Upper lobe of left lung (tissue), 4 donors: ENCODE measurements at regions not wholly inside any gene's neighbourhood (a gene's known extent, or its start where the extent isn't known, plus 50 kb on each side); places are given as distances from the start of the nearest gene placed in this dataset.

ENCODE experiments used
- CTCF ChIP-seq, 6 experiments: fragments of 450-650 bp in 4 of 6; fragments of 200-600 bp in 2 of 6; sonication (generic) in 2 of 6; IDR thresholded peaks; one replicate each; pipeline ENCODE4 v1.5.1; 2016 to 2019; ENCODE audit warnings: antibody characterized with exemption in 6 of 6
- EP300 ChIP-seq, 4 donors: sonication (generic); formaldehyde crosslinking; IDR thresholded peaks; one replicate each; pipeline ENCODE4 v1.5.1; 2017; ENCODE audit warnings: antibody characterized with exemption in 4 of 4, control low read depth in 2 of 4
- POLR2A ChIP-seq, 4 donors: fragments of 450-650 bp; IDR thresholded peaks; one replicate each; pipeline ENCODE4 v1.5.1; 2016 to 2017; ENCODE audit warnings: antibody characterized with exemption in 4 of 4, mild to moderate bottlenecking in 2 of 4
- POLR2AphosphoS5 ChIP-seq, 2 donors: sonication (generic); formaldehyde crosslinking; IDR thresholded peaks; one replicate each; pipeline ENCODE4 v1.5.1; 2017; ENCODE audit warnings: antibody characterized with exemption in 2 of 2

DNA sequence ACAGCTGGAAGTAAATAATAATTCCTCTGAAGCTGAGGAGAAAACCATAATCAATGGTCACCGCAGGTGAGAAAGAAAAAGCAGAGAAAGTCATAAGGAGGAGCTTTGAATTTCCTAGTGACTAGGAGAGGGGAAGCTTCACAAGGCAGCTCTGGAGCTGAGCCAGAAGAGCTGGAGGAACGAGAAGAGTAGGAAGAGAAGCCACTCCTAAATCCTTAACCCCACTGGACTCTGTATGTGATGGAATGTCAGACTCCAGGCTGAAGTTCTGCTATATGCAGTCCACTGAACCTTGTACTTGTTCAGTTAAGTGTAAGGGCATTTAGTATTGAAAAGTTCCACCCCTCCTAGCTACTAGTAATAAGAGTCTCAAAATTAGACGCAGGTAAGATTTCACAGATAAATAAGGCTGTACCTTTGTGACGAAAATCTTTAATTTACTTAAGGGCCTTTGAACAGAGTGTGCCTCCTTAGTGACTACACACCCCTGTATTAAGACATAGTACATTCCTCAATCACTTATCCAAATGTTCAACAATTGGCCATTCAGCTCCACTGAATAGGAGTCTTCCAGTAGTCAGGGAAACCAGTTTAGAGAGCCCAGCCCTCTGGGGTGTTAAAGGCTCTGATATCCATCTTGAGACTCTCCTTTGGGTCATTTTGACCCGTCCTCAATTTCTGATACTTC is 71.4 kb upstream of the UFL1 start:
- no peak for TF ChIP-seq CTCF (IDR thresholded peaks at IDR 0.05)
- no peak for TF ChIP-seq POLR2A (IDR thresholded peaks at IDR 0.05)
- TF ChIP-seq POLR2AphosphoS5 (IDR thresholded peaks at IDR 0.05) = no peak
- TF ChIP-seq EP300 (IDR thresholded peaks at IDR 0.05) = no peak
